GM18519 (cell line): ENCODE measurements at regions not wholly inside any gene's neighbourhood (a gene's known extent, or its start where the extent isn't known, plus 50 kb on each side); places are given as distances from the start of the nearest gene placed in this dataset.
"Not testable (repeated sequence)": the region's sequence is repeated elsewhere in the genome, so short reads cannot be mapped to it uniquely, and the experiment has no call there.

Experiments
- ATAC-seq: cut with Tn5 transposase; IDR thresholded peaks from one replicate; pipeline ENCODE4 v1.9.1; 2021; ENCODE audit warnings: mild to moderate bottlenecking, moderate library complexity; ENCODE audit not compliant: unreplicated experiment, low FRiP score

- no peak for ATAC-seq
Observed at GRCh38 chr6:5898563-5898962, 108.2 kb downstream of the NRN1 start.

GRCh38 chr6:5898102-5898501, 108.6 kb downstream of the NRN1 start:
- no peak for ATAC-seq

GRCh38 chr6:5896476-5897200, 110.1 kb downstream of the NRN1 start:
- ATAC-seq, result no peak

- ATAC-seq, result no peak
Observed at GRCh38 chr6:5894357-5894756, 112.4 kb downstream of the NRN1 start.

- ATAC-seq, result no peak
Observed at GRCh38 chr6:5893295-5893694, 113.4 kb downstream of the NRN1 start.

- no peak for ATAC-seq
Observed at GRCh38 chr6:5892669-5893068, 114.1 kb downstream of the NRN1 start.

GRCh38 chr6:5878792-5879191, 127.9 kb downstream of the NRN1 start:
- no peak for ATAC-seq

GRCh38 chr6:5876076-5876475, 130.6 kb downstream of the NRN1 start:
- ATAC-seq, result no peak

GRCh38 chr6:5873976-5874375, 132.7 kb downstream of the NRN1 start:
- ATAC-seq, result not testable (repeated sequence)

- ATAC-seq, result no peak
Observed at GRCh38 chr6:5871296-5871695, 135.4 kb downstream of the NRN1 start.

GRCh38 chr6:5869676-5870075, 137.0 kb downstream of the NRN1 start:
- no peak for ATAC-seq

GRCh38 chr6:5869261-5869660, 137.5 kb downstream of the NRN1 start:
- no peak for ATAC-seq

GRCh38 chr6:5866547-5867051, 140.1 kb downstream of the NRN1 start:
- ATAC-seq, result no peak

- ATAC-seq, result no peak
Observed at GRCh38 chr6:5865506-5866031, 141.2 kb downstream of the NRN1 start.

- no peak for ATAC-seq
Observed at GRCh38 chr6:5860849-5861248, 145.9 kb downstream of the NRN1 start.

- ATAC-seq, result no peak
Observed at GRCh38 chr6:5855787-5856470, 150.8 kb downstream of the NRN1 start.

- ATAC-seq, result no peak
Observed at GRCh38 chr6:5854899-5855298, 151.8 kb downstream of the NRN1 start.

GRCh38 chr6:5851261-5851757, 155.4 kb downstream of the NRN1 start:
- peak; percentile 83 for ATAC-seq

- peak; percentile 4 for ATAC-seq
Observed at GRCh38 chr6:5850848-5851255, 155.9 kb downstream of the NRN1 start.

GRCh38 chr6:5846889-5847288, 159.8 kb downstream of the NRN1 start:
- ATAC-seq, result peak; percentile 55

- no peak for ATAC-seq
Observed at GRCh38 chr6:5846335-5846734, 160.4 kb downstream of the NRN1 start.
